HCT116 (cell line): ENCODE measurements at regions not wholly inside any gene's neighbourhood (a gene's known extent, or its start where the extent isn't known, plus 50 kb on each side); places are given as distances from the start of the nearest gene placed in this dataset.

Experiments
- ATAC-seq: fragments of 200-7000 bp; cut with Tn5 transposase; 2 replicates; pipeline ENCODE4 v1.9.1; 2020; ENCODE audit warnings: mild to moderate bottlenecking, moderate library complexity
- BruUV-seq: library from RNA; stranded (reverse); fragments of 400-500 nt; replicated peaks from 2 replicates; lab custom pipeline; 2021; lab: Mats Ljungman, UMichigan
- CTCF ChIA-PET: fragments of 300-600 bp; sonication (Branson Sonifier 250); formaldehyde crosslinking; loops from one replicate; lab custom pipeline; 2021; ENCODE audit warnings: antibody characterized with exemption; lab: Charles Lee
- POLR2A ChIA-PET: fragments of 300-600, 350-600 bp; sonication (Branson Sonifier 250); formaldehyde crosslinking; loops from one replicate; lab custom pipeline; 2021; ENCODE audit warnings: antibody characterized with exemption; lab: Charles Lee
- RAD21 ChIA-PET, 2 experiments: fragments of 300-600 bp; sonication (Branson Sonifier 250); formaldehyde crosslinking; loops; one replicate each; lab custom pipeline; 2023; ENCODE audit warnings: low total read pairs in 2 of 2; ENCODE audit not compliant: uncharacterized antibody in 2 of 2, unreplicated experiment in 2 of 2, low non-redundant PET in 1 of 2; lab: Charles Lee
- DNase-seq: peaks from one replicate; pipeline ENCODE4 v3.0.0-alpha.2; 2010; ENCODE audit warnings: low read depth, low spot score
- H2AFZ ChIP-seq: fragments of 200-600 bp; shearing (Covaris generic), sonication (generic); 2 replicates; pipeline ENCODE4 v1.6.1; 2017; ENCODE audit warnings: low read depth, mixed run types, mixed read lengths, antibody characterized with exemption, low read length; ENCODE audit not compliant: poor library complexity, severe bottlenecking
- H3K27ac ChIP-seq: 2 replicates; pipeline ENCODE4 v1.5.1; 2012; ENCODE audit warnings: low read depth, low read length
- H3K27me3 ChIP-seq: fragments of 200-600 bp; sonication (generic); 2 replicates; pipeline ENCODE4 v1.6.1; 2016; ENCODE audit warnings: mixed run types, low read length, mixed read lengths; ENCODE audit not compliant: insufficient read depth
- H3K36me3 ChIP-seq, 2 experiments: fragments of 200-500 bp in 1 of 2; fragments of 200-600 bp in 1 of 2; sonication (Bioruptor generic) in 1 of 2; sonication (generic) in 1 of 2; 2 replicates each; pipeline versions ENCODE4 v1.5.1 to v1.6.1; 2014 to 2016; ENCODE audit warnings: low read length in 2 of 2, inconsistent platforms in 1 of 2, mixed read lengths in 1 of 2, mixed run types in 1 of 2; ENCODE audit not compliant: insufficient read depth in 2 of 2, control insufficient read depth in 1 of 2
- H3K4me1 ChIP-seq, 2 experiments: fragments of 200-600 bp in 1 of 2; sonication (generic) in 1 of 2; 2 replicates each; pipeline versions ENCODE4 v1.5.1 to v1.6.1; 2012 to 2017; ENCODE audit warnings: low read length in 2 of 2, inconsistent platforms in 1 of 2, mild to moderate bottlenecking in 1 of 2, mixed read lengths in 1 of 2, mixed run types in 1 of 2, moderate library complexity in 1 of 2; ENCODE audit not compliant: insufficient read depth in 2 of 2, control insufficient read depth in 1 of 2
- H3K4me2 ChIP-seq: fragments of 200-600 bp; sonication (generic); 2 replicates; pipeline ENCODE4 v1.6.1; 2017; ENCODE audit warnings: mixed run types, low read length, mixed read lengths
- H3K4me3 ChIP-seq, 2 experiments: fragments of 200-600 bp in 1 of 2; sonication (generic) in 1 of 2; replicated peaks in 1 of 2; 2 replicates each; pipeline ENCODE4 v1.5.1; 2011 to 2016; ENCODE audit warnings: low read length in 2 of 2, control low read depth in 1 of 2, low read depth in 1 of 2, mild to moderate bottlenecking in 1 of 2, mixed read lengths in 1 of 2, mixed run types in 1 of 2
- H3K79me2 ChIP-seq: fragments of 200-600 bp; sonication (generic); 2 replicates; pipeline ENCODE4 v1.6.1; 2017; ENCODE audit warnings: mild to moderate bottlenecking, mixed run types, low read length, moderate library complexity, mixed read lengths; ENCODE audit not compliant: insufficient read depth
- H3K9ac ChIP-seq: fragments of 200-600 bp; sonication (generic); 2 replicates; pipeline ENCODE4 v1.6.1; 2016; ENCODE audit warnings: low read length, mixed read lengths
- H3K9me2 ChIP-seq: fragments of 200-600 bp; sonication (generic), shearing (Covaris generic); 2 replicates; pipeline ENCODE4 v1.6.1; 2017; ENCODE audit warnings: mixed run types, mild to moderate bottlenecking, moderate library complexity; ENCODE audit not compliant: insufficient read depth
- H3K9me3 ChIP-seq, 2 experiments: fragments of 200-500 bp in 1 of 2; fragments of 200-600 bp in 1 of 2; sonication (Bioruptor generic) in 1 of 2; sonication (generic) in 1 of 2; 2 replicates each; pipeline ENCODE4 v1.6.1; 2014 to 2017; ENCODE audit warnings: low read length in 2 of 2, mixed read lengths in 2 of 2, inconsistent platforms in 1 of 2, low read depth in 1 of 2, mild to moderate bottlenecking in 1 of 2, mixed run types in 1 of 2, moderate library complexity in 1 of 2; ENCODE audit not compliant: control insufficient read depth in 1 of 2, insufficient read depth in 1 of 2
- H4K20me1 ChIP-seq: fragments of 200-600 bp; sonication (generic), shearing (Covaris generic); 2 replicates; pipeline ENCODE4 v1.6.1; 2017; ENCODE audit warnings: mixed run types, mild to moderate bottlenecking, moderate library complexity; ENCODE audit not compliant: insufficient read depth
- CBX3 ChIP-seq: IDR thresholded peaks from 2 replicates; pipeline ENCODE4 v1.6.1; 2012; ENCODE audit warnings: low read depth
- CEBPB ChIP-seq: IDR thresholded peaks from 2 replicates; pipeline ENCODE4 v1.6.1; 2012; ENCODE audit warnings: low read depth
- EGR1 ChIP-seq: IDR thresholded peaks from 2 replicates; pipeline ENCODE4 v1.6.1; 2012; ENCODE audit warnings: low read depth
- ELF1 ChIP-seq: IDR thresholded peaks from 2 replicates; pipeline ENCODE4 v1.6.1; 2012; ENCODE audit warnings: low read depth, borderline replicate concordance
- EZH2 ChIP-seq: fragments of 200-600 bp; sonication (generic); IDR thresholded peaks from 2 replicates; pipeline ENCODE4 v1.6.1; 2017; ENCODE audit warnings: antibody characterized with exemption, mixed run types
- EZH2phosphoT487 ChIP-seq: fragments of 200-600 bp; IDR thresholded peaks from 2 replicates; pipeline ENCODE4 v1.6.1; 2018; ENCODE audit warnings: antibody characterized with exemption, borderline replicate concordance
- FOSL1 ChIP-seq: IDR thresholded peaks from 2 replicates; pipeline ENCODE4 v1.6.1; 2012; ENCODE audit warnings: low read depth
- JUND ChIP-seq: IDR thresholded peaks from 2 replicates; pipeline ENCODE4 v1.6.1; 2012
- POLR2A ChIP-seq: IDR thresholded peaks from 2 replicates; pipeline ENCODE4 v1.7.0; 2011; ENCODE audit warnings: borderline replicate concordance; ENCODE audit not compliant: insufficient read depth, insufficient read length; ENCODE audit errors: extremely low read depth
- POLR2AphosphoS5 ChIP-seq: IDR thresholded peaks from 2 replicates; pipeline ENCODE4 v1.6.1; 2011; ENCODE audit warnings: mild to moderate bottlenecking, low read depth, low read length, moderate library complexity
- RAD21 ChIP-seq: IDR thresholded peaks from 2 replicates; pipeline ENCODE4 v1.6.1; 2012; ENCODE audit warnings: low read depth, mild to moderate bottlenecking
- SIN3A ChIP-seq: IDR thresholded peaks from 2 replicates; pipeline ENCODE4 v1.6.1; 2012; ENCODE audit warnings: low read depth
- SP1 ChIP-seq: IDR thresholded peaks from 2 replicates; pipeline ENCODE4 v1.6.1; 2012; ENCODE audit warnings: low read depth
- SRF ChIP-seq: IDR thresholded peaks from 2 replicates; pipeline ENCODE4 v1.6.1; 2012; ENCODE audit warnings: low read depth
- TCF7L2 ChIP-seq: IDR thresholded peaks from 2 replicates; pipeline ENCODE4 v1.7.0; 2011; ENCODE audit warnings: borderline replicate concordance, inconsistent platforms; ENCODE audit not compliant: insufficient read depth, insufficient read length; ENCODE audit errors: extremely low read depth
- ZFX ChIP-seq: fragments of 450-650 bp; IDR thresholded peaks from 2 replicates; pipeline ENCODE4 v1.6.1; 2017
- ZNF274 ChIP-seq: fragments of 200-500 bp; sonication (Bioruptor generic); IDR thresholded peaks from 2 replicates; pipeline ENCODE4 v1.6.1; 2014; ENCODE audit warnings: mild to moderate bottlenecking, low read depth, low read length, inconsistent platforms
- intact Hi-C: fragments of 100-400 bp; cut with micrococcal nuclease; formaldehyde crosslinking; loops from 2 replicates; pipeline ENCODE4 v1.10.0; 2022
- TF ChIP-seq, protein P1 (sequence below): IDR thresholded peaks from 2 replicates; pipeline ENCODE4 v1.6.1; 2012; ENCODE audit warnings: low read depth
- TF ChIP-seq, protein P2 (sequence below): IDR thresholded peaks from 2 replicates; pipeline ENCODE4 v1.6.1; 2012

DNA sequence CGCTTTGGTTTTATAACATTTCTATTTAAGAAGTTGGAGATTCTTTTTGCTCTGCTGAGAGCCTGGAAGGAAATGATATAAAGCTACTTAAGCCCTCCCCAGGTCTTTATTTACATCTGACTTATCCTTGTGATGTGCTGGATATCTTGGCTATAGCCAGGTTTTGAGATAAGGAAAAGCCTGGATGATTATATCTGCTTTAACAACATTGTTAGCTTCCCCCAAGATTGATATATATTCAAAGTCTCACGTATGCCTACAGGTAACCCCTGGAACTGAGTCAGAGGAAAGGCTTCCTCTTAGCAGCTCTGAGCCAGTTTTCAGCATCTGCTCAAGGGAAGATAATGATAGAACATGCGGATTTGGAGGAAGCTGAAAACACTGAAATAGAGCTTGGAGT, 61.5 kb upstream of the CRBN start (continued):
- TF ChIP-seq, protein P1, sequence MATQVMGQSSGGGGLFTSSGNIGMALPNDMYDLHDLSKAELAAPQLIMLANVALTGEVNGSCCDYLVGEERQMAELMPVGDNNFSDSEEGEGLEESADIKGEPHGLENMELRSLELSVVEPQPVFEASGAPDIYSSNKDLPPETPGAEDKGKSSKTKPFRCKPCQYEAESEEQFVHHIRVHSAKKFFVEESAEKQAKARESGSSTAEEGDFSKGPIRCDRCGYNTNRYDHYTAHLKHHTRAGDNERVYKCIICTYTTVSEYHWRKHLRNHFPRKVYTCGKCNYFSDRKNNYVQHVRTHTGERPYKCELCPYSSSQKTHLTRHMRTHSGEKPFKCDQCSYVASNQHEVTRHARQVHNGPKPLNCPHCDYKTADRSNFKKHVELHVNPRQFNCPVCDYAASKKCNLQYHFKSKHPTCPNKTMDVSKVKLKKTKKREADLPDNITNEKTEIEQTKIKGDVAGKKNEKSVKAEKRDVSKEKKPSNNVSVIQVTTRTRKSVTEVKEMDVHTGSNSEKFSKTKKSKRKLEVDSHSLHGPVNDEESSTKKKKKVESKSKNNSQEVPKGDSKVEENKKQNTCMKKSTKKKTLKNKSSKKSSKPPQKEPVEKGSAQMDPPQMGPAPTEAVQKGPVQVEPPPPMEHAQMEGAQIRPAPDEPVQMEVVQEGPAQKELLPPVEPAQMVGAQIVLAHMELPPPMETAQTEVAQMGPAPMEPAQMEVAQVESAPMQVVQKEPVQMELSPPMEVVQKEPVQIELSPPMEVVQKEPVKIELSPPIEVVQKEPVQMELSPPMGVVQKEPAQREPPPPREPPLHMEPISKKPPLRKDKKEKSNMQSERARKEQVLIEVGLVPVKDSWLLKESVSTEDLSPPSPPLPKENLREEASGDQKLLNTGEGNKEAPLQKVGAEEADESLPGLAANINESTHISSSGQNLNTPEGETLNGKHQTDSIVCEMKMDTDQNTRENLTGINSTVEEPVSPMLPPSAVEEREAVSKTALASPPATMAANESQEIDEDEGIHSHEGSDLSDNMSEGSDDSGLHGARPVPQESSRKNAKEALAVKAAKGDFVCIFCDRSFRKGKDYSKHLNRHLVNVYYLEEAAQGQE, result no peak
- no peak for TF ChIP-seq CEBPB
- TF ChIP-seq POLR2A, result no peak
- no peak for TF ChIP-seq ZFX
- TF ChIP-seq, protein P2, sequence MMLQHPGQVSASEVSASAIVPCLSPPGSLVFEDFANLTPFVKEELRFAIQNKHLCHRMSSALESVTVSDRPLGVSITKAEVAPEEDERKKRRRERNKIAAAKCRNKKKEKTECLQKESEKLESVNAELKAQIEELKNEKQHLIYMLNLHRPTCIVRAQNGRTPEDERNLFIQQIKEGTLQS, result no peak
- TF ChIP-seq CBX3, result no peak
- no peak for TF ChIP-seq ELF1
- no peak for TF ChIP-seq POLR2AphosphoS5
- TF ChIP-seq SP1, result no peak
- TF ChIP-seq RAD21, result no peak

DNA sequence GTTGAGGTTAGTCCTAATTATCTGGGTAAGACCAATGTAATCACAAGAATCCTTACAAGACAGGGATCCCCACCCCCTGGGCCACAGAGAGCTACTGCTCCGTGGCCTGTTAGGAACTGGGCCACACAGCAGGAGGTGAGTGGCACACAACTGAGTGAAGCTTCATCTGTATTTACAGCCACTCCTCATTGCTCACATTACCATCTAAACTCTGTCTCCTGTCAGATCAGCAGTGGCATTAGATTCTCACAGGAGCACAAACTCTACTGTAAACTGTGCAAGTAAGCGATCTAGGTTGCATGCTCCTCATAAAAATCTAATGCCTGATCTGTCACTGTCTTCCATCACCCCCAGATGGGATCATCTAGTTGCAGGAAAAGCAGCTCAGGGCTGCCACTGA, 58.5 kb upstream of the CRBN start:
- Histone ChIP-seq H4K20me1 (no peaks in the 10 kb centered on the region), H3K4me2 (no peak overlapping the region), H3K4me1 (no peaks in the 10 kb centered on the region), H3K27me3 (no peaks in the 10 kb centered on the region; the same call in 1 of the 2 replicates), H2AFZ (no peak overlapping the region), H3K9me2 (no peaks in the 10 kb centered on the region), H3K4me3 (no peak overlapping the region), H3K79me2 (no peaks in the 10 kb centered on the region), H3K27ac (no peak overlapping the region), H3K36me3 (no peaks in the 10 kb centered on the region), H3K9ac (no peak overlapping the region), H3K9me3 (no peaks in the 10 kb centered on the region)
- BruUV-seq, result no TSS peak
- no peak for DNase-seq
- ChIA-PET CTCF (no interaction called here), RAD21 (no interaction called here), POLR2A (no interaction called here)
- no peak for ATAC-seq
- intact Hi-C loops, result no loop called here
- TF ChIP-seq, protein P2, result no peak
- no peak for TF ChIP-seq ZFX
- TF ChIP-seq SIN3A, result no peak
- TF ChIP-seq, protein P1, result no peak
- TF ChIP-seq FOSL1, result no peak
- TF ChIP-seq POLR2A, result no peak
- TF ChIP-seq EZH2, result no peak
- no peak for TF ChIP-seq EZH2phosphoT487
- no peak for TF ChIP-seq SRF
- no peak for TF ChIP-seq TCF7L2
- no peak for TF ChIP-seq EGR1
- no peak for TF ChIP-seq ZNF274
- no peak for TF ChIP-seq POLR2AphosphoS5
- TF ChIP-seq JUND, result no peak
- TF ChIP-seq ELF1, result no peak
- TF ChIP-seq CBX3, result no peak
- no peak for TF ChIP-seq SP1
